ENCODE measurements at regions not wholly inside any gene's neighbourhood (a gene's known extent, or its start where the extent isn't known, plus 50 kb on each side); places are given as distances from the start of the nearest gene placed in this dataset.
A peak's percentile ranks its signal among the peaks of the same experiment; 100 is the strongest.

DNA sequence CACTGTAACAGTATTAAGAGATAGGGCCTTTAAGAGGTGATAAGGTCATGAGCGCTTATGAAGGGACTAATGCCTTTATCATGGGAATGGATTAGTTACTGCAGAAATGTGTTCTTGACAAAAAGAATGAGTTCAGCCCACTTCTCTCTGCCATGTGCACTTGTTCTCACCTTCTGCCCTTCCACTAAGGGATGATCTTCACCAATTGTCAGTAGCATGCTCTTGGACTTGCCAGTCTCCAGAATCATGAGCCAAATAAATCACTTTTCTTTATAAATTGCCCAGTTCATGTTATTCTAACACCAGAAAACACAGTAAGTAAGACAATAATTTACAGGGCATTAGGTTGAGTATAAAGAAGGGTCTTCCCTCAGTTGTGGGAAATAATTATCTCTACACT, 189.1 kb downstream of the CRPPA start:
- DNase-seq (ENCODE audit: low read depth) = no peak

DNA sequence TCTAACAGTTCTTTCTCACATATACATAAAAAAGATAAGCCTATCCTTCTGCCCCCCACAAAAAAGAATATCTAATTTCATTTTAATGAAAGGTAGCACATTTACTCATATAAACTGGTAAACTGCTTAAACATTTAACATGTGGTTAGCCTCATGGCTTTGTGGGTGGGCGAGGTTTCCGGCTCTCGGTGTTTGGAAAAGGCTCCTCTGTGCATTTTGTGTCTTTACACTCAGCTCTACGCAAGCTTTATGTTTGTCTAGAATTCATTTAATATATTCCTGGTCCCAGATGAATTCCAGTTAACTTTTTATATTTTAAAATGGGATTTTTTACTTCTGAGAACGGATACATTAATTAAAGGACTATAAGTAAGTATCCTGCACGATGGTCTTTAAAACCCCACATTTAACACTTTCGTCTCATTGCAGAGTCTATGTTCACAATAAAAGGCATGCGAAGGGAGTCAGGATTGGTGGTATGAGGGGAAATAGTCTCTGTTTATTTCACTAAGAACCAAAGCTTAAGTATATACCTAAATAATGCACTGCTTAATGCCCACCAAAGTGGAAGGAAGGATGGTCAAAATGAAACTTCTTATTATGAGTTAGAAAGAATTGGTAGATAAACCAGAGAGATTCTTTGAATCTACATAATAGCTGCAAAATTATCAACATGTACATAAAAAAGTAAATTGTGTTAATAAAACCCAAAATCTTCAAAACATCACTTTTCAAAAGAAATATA, 197.2 kb downstream of the CRPPA start:
- peak; percentile 4 for DNase-seq (ENCODE audit: low read depth)

DNA sequence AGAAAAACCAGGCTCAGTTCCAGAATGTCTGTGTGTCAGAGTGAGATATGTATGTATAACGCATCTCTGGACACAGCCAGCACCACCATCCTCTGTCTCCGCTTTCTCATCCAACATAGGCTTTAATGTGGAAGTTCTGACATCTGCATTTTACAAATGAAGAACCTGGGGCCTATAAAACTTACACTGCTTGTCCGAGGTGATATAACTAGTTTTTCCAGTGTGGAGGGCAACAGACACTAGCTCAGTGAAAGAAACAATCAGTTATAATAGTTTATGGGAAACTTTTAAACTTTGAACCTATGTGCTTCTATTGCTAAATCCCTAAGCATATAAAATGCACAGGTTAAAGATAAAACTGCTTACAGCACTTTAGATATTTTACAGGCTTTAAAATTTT, 208.7 kb downstream of the CRPPA start:
- DNase-seq (ENCODE audit: low read depth) = no peak

DNA sequence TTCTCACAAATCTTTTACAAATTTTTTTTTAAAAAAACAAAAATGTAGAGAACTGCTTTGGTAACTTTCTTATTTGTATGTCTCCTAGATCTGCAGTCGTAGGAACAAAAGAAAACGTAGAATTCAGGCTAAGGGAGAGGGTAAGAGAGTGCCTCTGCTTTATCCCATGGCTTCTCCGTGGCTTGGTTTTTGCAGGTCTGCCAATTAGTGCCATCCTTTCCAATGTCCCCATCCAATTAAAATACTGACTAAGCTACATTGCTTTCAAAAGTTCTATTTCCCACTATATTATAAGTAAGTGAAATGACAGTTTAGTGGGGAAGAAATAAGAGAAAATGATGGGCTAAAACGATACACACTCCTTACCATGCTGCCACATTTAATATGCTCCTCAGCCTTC, 209.3 kb downstream of the CRPPA start:
- DNase-seq (ENCODE audit: low read depth) = no peak

DNA sequence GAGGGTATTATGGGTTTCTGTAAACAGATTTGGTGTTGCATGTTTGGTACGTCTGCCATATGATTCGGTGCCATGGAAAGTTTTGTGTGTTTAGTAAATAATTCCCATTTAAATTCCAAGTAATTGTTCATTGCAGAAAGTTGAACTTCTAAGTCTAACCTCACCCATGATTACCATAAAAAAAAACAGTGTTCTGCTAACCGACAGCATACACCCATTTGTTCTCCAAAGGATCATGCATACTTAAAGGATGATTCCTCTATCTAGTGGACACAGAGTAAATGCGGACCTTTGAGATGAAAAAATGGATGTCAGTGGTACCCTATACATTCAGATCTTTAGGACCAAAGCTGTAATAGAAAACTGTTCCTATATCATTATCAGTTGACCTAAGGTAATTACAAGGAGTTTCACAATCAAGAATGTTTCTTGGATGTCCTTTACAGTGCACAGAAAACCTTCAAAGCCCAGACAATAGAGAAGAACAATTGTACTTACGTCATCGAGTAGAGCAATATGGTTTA, 209.9 kb downstream of the CRPPA start:
- DNase-seq (ENCODE audit: low read depth) = no peak

DNA sequence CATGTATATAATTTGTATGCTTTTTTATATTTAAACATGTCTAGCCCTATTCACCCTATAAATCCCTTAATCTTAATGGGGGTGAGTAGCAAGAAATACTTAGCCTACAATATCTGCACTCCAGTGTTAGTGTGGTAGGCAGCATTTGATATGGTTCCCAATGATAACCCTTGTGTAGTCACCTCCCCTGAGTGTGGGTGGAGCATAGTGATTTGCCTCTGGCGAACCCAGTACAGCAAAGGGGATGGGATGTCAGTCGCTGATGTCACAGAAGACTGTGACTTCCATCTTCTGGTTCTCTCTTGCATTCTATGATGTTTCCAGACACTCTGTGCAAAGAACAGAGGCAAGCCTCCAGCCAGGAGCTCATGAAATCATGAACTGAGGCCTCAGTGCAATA, 211.2 kb downstream of the CRPPA start:
- no peak for DNase-seq (ENCODE audit: low read depth)

DNA sequence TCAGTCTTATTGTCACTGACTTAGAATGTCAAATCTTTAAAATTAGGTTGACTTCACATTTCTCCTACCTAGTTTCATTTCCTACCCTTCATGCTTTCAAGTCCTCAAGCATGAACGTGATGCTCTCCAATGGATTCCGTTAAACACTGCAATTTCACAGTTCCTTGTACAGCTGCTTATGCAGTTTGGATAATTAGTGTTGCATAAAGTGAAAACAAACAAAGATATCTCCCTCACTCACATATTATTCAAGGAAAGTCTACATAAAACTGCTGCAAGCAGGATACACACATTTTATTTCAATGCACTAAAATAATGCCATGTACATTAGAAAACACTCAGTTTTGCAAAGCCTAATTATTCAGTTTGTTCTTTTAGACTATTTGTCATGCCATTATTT, 214.0 kb downstream of the CRPPA start:
- no peak for DNase-seq (ENCODE audit: low read depth)

DNA sequence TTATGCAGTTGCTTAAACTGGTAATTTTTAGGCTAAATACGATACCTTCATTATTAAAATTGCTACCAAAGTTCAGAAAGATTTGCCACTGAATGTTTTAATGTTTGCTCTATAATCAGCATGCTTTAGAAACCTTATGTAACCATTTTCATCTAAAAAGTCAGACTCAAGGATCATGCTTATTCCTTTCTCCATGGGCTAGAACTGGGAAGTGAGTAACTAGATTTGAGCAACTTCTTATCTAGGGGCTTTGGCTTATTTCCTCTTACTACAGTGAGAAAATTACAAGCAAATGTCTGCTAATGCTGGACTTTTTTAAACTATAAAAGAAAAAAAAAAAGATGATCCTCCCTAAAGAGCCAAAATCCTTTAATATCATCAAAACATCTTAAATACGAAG, 215.9 kb downstream of the CRPPA start:
- no peak for DNase-seq (ENCODE audit: low read depth)

DNA sequence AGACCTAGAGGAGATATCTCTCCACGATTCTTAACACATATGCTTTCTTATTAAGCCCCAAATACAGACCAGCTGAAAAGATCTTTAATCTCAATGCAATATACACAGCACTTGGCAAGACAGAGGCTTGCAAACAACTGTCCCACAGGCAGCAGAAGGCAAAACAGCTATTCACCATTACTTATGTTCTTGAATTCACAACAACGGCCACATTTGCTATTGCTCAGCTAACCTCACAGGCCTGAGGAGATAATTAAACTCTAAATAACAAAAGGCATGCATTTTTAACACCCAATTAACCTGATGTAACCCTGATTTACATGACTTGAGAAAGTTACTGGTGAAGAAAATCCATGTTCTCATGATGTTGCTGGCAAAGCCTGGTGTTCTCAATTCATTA, 216.4 kb downstream of the CRPPA start:
- DNase-seq (ENCODE audit: low read depth) = no peak

DNA sequence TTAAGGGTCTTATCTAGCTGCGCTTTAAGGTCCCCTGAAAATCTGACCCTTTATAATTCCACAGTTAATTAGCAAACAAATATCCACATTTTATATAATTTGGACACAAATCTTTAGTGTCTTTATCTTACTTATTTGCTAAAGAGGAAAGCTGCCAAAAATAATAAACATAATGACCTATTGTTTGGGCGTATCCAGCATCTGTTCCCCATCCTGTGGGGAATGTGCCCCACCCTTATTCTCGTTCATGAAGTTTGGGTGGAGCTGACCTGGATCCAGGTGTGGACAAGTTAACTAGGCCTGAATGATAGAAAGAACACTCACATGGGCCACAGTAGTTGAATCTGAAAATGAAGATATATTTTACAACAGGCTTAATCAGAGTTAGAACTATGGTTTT, 218.3 kb downstream of the CRPPA start:
- no peak for DNase-seq (ENCODE audit: low read depth)

DNA sequence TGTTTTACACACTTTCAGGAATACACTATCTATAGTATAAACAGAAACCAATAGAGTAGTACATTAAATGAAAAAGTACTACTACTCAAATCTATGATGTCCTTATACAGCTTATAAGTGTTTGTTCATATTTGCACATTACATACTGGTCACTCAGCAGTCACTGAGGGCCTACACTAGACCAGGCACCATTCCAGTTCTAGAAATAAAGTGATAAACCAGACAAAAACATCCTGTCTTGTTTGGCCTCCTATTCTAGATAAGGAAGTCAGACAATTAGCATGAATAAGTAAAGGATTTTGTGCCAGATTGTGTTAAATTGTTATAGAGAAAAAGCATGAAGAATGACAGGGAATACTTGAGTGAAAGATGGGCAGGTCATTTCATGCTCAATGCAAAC, 219.0 kb downstream of the CRPPA start:
- DNase-seq (ENCODE audit: low read depth) = no peak

DNA sequence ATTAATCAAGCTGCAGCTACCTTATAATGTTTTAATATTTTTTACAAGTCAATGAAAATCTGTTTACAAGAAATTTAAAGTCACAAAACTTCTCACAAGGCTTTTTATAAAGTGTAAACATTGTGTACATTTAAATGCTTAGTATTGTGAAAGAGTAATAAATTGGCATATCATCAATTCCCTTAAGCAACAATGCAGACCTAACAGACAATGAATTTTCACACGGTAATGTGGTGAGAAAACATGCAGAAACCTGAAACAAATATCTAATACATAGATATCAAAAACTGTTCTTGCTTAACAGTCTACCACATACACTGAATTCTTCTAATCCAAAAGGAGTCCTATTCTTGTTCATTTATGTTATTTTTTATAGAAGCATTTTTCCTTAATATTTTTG, 220.7 kb downstream of the CRPPA start:
- no peak for DNase-seq (ENCODE audit: low read depth)

DNA sequence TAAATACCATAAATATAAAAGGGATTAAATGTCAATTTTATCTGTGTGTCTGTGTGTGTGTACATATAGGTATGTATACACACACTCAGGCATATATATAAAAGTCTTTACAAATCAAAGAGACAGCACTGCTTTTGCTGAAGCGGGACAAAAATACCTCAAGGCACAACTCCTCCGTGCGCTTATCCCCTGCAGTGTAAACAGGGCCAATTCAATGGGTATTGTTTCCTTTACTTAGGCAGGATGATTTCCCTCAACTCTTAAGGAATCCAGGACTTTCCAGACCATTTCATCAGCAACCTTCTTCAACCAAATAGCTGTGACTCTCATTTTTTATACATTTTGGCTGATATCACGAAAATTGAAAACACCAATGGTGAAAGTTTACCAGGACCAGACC, 227.7 kb downstream of the CRPPA start:
- DNase-seq (ENCODE audit: low read depth) = no peak

DNA sequence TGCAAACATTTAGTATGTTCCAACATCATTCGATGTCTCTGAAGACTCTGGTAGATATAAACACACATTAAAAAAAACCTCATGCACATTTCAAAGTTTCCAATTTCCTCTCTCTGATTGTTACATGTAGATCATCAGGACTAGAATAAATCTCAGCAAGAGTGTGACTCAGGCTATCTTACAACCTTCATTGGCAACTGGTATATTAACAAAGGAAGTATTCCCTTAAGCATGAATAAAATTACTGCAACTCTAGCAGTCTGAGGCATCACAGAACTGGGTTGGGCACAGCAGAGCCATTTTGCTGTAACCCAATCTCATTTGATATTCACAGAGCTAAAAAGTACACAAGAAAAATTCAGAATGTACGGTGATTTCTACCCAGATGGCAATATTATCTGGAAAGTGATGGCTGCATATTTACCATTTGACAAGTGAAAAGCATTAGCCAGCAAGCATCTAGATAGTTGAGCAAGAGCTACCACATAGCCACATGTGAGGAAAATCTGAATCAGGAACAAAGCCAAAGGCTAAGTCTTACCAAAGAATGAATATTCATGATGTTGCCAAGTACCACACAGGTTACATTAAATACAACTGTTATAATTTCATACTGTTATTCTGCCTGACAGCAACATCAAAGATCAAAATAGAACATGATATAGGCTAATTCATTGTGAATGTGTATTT, 232.2 kb downstream of the CRPPA start:
- no peak for DNase-seq (ENCODE audit: low read depth)

DNA sequence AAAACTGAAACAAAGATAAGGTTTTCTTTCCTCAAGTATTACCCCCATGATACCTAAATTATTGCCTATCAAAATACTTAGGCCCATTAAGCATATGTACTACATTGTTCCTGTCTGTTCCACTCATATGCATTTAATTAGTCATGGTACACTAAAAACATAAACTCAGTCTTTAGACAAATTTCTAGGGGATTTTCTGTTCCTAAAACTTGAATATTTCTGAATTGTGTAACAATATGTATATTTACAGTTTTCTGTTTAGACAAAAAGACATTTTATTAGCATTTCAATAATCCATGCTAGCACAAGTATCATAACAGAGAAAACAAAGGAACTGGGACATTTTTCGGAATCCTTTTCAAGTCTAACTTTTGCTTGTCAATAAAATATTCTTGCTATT, 234.2 kb downstream of the CRPPA start:
- no peak for DNase-seq (ENCODE audit: low read depth)

DNA sequence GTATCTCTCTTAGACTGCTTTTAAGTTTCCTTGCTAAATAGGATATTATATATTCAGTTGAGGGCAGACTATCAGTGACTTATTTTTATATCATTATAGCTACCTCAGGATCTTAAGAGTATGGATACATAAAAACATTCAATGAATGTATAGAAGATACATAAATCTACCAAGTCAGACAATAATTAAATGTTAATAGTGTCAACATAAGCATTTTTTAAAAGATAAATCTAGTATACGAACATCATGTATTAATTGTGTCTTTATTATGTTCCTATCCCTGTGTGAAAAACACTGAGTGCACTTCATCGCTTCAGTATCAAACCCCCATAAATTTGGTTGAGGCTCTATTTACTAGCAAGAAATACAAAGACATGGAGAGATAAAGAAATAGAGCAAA, 242.8 kb downstream of the CRPPA start:
- no peak for DNase-seq (ENCODE audit: low read depth)

DNA sequence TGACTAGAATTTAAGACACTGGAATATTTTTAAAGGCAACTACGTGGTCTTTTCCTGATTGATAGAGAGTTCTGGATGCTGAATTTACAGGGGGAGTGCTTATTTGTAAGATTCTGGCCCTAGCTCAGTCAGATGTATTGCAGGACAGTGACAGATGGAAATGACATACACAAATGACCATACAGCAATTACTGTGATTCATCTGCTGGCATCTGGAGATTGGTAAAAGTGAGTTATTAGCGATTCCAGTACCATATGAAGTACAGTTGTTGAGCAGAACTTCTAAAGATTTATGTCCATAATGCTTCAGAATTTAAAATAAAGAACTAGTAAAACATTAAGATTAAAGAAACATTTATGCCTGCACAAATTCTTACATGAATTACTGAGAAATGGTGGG, 243.2 kb downstream of the CRPPA start:
- DNase-seq (ENCODE audit: low read depth) = no peak

DNA sequence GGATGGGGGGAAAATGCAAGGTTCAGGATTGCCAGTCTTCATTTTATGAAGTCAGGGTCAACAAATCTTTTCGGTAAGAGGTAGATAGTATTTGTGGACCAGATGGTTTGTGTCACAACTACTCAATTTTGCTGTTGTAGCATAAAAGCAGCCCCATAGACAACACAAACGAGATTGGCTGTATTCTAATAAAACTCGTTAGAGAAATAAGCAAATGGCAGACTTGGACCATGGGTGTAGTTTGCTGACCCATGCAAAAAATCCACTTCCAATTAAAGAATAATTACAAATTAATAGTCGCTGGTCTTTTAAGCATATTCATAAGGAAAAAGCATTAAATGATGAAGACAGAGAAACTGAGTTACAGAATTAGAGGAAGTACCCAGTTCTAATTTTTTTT, 247.1 kb downstream of the CRPPA start:
- no peak for DNase-seq (ENCODE audit: low read depth)

DNA sequence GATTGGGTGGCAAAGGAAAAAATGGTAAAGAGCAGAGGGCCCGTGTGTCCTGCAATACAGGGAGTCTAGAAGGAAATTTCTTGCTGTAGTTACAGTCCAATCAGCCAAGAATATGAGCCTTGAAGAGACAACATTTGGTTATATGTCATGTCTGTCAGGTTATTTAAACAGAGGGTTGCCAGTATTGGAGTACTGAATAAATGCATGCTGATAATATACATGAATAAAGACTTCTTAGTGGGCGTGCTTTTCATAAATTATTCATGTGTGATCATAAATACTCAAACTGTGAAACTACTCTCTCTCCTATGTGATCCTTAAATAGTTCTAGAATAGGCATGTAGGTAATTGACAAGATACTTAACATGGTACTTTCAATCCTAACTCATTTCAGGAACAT, 249.0 kb downstream of the CRPPA start:
- DNase-seq (ENCODE audit: low read depth) = no peak

DNA sequence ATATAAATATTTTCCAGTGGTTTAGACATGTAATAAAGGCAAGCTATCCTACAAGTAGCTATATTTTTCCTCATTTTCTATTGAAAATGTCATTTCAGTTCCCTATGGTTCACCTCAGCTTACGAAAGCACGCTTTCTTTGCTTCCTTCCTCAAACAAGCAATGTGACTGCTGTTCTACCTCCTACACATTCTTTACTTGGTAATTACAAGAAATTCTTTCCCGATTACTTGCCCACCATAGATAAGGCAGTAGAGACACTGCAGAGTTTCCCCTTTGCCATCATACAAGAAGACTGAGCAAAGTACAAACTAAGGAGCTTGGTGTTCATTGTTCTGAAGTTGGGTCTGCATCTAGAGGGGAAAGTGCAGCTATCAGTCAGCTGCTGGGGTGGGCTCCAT, 249.4 kb downstream of the CRPPA start:
- no peak for DNase-seq (ENCODE audit: low read depth)

DNA sequence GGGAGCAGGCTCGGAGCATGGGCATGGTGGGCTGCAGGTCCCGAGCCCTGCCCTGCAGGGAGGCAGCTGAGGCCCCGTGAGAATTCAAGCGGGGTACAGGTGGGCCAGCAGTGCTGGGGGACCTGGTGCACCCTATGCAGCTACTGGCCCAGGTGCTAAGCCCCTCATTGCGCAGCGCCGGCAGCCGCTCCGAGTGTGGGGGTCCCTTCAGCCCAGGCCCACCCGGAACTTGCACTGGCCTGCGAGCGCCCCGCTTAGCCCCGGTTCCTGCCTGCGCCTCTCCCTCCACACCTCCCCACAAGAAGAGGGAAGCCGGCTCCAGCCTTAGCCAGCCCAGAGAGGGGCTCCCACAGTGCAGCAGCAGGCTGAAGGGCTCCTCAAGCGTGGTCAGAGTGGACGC, 250.7 kb downstream of the CRPPA start:
- DNase-seq (ENCODE audit: low read depth) = no peak

DNA sequence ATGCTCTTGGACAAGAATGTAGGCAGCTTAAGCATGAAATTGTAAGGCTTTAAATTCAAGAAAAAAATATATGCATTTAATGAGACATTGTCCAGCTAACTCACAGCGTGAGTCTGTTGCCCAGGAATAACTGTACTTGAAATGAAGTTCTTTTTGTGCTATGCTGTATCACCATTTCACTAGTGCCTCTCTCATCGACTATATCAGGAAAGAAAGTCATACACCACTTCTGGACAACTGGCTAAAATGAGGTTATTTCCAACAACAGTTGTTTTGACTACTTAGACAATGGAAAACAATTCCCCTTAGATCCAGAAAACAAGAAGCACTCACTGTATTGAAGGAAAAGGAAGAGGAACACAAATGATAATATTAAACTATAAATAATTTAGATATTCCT, 251.8 kb downstream of the CRPPA start:
- DNase-seq (ENCODE audit: low read depth) = no peak

DNA sequence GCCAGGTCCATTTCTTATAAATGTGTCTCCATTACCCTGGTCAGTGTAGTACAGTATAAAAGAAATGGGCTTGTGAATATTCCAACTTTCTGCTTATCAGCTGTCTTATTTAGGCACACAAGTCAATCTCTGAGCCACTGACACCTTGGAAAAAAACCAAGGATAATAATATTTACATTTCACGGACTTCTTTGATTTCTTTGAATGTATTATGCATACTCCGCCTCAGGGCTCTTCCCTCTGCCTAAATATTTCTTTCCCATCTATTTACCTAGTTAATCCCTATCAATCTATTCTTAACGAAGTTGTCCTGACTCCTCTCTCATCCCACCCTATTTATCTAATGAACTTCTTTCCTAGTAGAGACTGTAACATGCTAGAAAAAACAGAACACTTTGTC, 253.8 kb downstream of the CRPPA start:
- DNase-seq (ENCODE audit: low read depth) = no peak

DNA sequence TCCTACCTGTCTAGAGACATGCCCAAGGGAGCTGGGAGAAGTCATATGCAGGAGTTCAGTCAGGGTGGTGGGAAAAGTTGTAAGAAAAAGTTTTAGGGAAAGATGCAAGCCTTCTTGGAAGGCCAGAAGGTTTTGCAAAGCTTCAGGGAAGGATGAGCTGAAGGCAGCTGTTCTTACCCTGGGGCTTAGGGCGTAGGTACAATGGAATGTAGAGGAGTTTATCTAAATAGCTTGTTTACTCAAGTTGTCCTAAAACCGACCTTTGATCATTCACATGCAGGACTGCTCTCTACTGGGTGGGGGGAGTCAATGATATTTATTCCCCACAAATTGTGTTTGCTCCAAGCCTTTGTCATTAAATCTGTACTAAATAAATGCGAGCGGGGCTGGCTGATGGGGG, 277.0 kb downstream of the CRPPA start:
- DNase-seq (ENCODE audit: low read depth) = no peak
